SK-N-SH (cell line): ENCODE measurements at regions not wholly inside any gene's neighbourhood (a gene's known extent, or its start where the extent isn't known, plus 50 kb on each side); places are given as distances from the start of the nearest gene placed in this dataset.

ENCODE experiments used
- CTCF ChIA-PET: fragments of 300-600, 350-600 bp; formaldehyde crosslinking; extraction: SDS; loops from one replicate; lab custom pipeline; 2021; lab: Yijun Ruan, JAX
- POLR2A ChIA-PET: fragments of 350-600 bp; sonication (Branson Sonifier 250); formaldehyde crosslinking; extraction: SDS; loops from one replicate; lab custom pipeline; 2020; ENCODE audit warnings: antibody characterized with exemption, inconsistent platforms; lab: Yijun Ruan, JAX
- DNase-seq: peaks from one replicate; pipeline ENCODE4 v3.0.0; 2012
- H2AFZ ChIP-seq: fragments of 200-600 bp; sonication (generic); 2 replicates; pipeline ENCODE4 v1.8.1; 2016; ENCODE audit warnings: antibody characterized with exemption, mild to moderate bottlenecking, low read depth
- H3F3A ChIP-seq: fragments of 200-600 bp; sonication (generic); replicated peaks from 2 replicates; pipeline ENCODE3; 2016; ENCODE audit warnings: antibody characterized with exemption, mild to moderate bottlenecking; ENCODE audit not compliant: insufficient read depth
- H3K27ac ChIP-seq, 2 experiments: fragments of 200-500 bp in 1 of 2; fragments of 200-600 bp in 1 of 2; sonication (Bioruptor generic) in 1 of 2; sonication (generic), shearing (Covaris generic) in 1 of 2; 2 replicates each; pipeline versions ENCODE4 v1.5.1 to v1.6.1; 2014 to 2016; ENCODE audit warnings: low read depth in 2 of 2, inconsistent platforms in 1 of 2, low read length in 1 of 2, mild to moderate bottlenecking in 1 of 2, mixed read lengths in 1 of 2
- H3K27me3 ChIP-seq: fragments of 200-600 bp; sonication (generic), shearing (Covaris generic); 2 replicates; pipeline ENCODE4 v1.6.1; 2016; ENCODE audit warnings: mixed run types; ENCODE audit not compliant: insufficient read depth
- H3K36me3 ChIP-seq, 2 experiments: fragments of 200-500 bp in 1 of 2; fragments of 200-600 bp in 1 of 2; sonication (Bioruptor generic) in 1 of 2; sonication (generic) in 1 of 2; replicated peaks in 1 of 2; 2 replicates each; pipeline versions ENCODE3 to v1.5.1; 2014 to 2016; ENCODE audit warnings: low read length in 1 of 2, mild to moderate bottlenecking in 1 of 2; ENCODE audit not compliant: insufficient read depth in 2 of 2, control insufficient read depth in 1 of 2
- H3K4me1 ChIP-seq, 2 experiments: fragments of 200-500 bp in 1 of 2; fragments of 200-600 bp in 1 of 2; sonication (Bioruptor generic) in 1 of 2; sonication (generic), shearing (Covaris generic) in 1 of 2; 2 replicates each; pipeline versions ENCODE4 v1.5.1 to v1.6.1; 2014 to 2016; ENCODE audit warnings: low read depth in 1 of 2, low read length in 1 of 2, mixed run types in 1 of 2; ENCODE audit not compliant: insufficient read depth in 2 of 2, control insufficient read depth in 1 of 2
- H3K4me2 ChIP-seq: fragments of 200-600 bp; sonication (generic), shearing (Covaris generic); 2 replicates; pipeline ENCODE4 v1.6.1; 2017; ENCODE audit warnings: mixed run types
- H3K4me3 ChIP-seq, 2 experiments: fragments of 200-500 bp in 1 of 2; fragments of 200-600 bp in 1 of 2; sonication (Bioruptor generic) in 1 of 2; sonication (generic), shearing (Covaris generic) in 1 of 2; 2 replicates each; pipeline versions ENCODE4 v1.5.1 to v1.8.1; 2014 to 2016; ENCODE audit warnings: low read depth in 2 of 2, inconsistent platforms in 1 of 2, low read length in 1 of 2, mild to moderate bottlenecking in 1 of 2, mixed read lengths in 1 of 2, moderate library complexity in 1 of 2
- H3K79me2 ChIP-seq: fragments of 200-600 bp; sonication (generic); 2 replicates; pipeline ENCODE4 v1.8.1; 2017; ENCODE audit warnings: mild to moderate bottlenecking; ENCODE audit not compliant: insufficient read depth
- H3K9ac ChIP-seq: fragments of 200-600 bp; sonication (generic); 2 replicates; pipeline ENCODE4 v1.6.1; 2017; ENCODE audit warnings: mixed run types
- H3K9me2 ChIP-seq: fragments of 200-600 bp; sonication (generic); 2 replicates; pipeline ENCODE4 v1.6.1; 2017; ENCODE audit warnings: mixed run types
- H3K9me3 ChIP-seq: fragments of 200-600 bp; sonication (generic); 2 replicates; pipeline ENCODE4 v1.6.1; 2017; ENCODE audit warnings: mixed run types, mild to moderate bottlenecking, moderate library complexity
- H4K20me1 ChIP-seq: fragments of 200-600 bp; sonication (generic); 2 replicates; pipeline ENCODE4 v1.6.1; 2017; ENCODE audit warnings: mild to moderate bottlenecking, mixed run types; ENCODE audit not compliant: insufficient read depth
- CHD2 ChIP-seq: fragments of 150-350 bp; IDR thresholded peaks from 2 replicates; pipeline ENCODE4 v1.6.1; 2018; ENCODE audit warnings: low read length; ENCODE audit not compliant: partially characterized antibody
- ELF1 ChIP-seq: IDR thresholded peaks from 2 replicates; pipeline ENCODE4 v1.4.0; 2012
- EZH2phosphoT487 ChIP-seq: fragments of 200-600 bp; sonication (generic); IDR thresholded peaks from 2 replicates; pipeline ENCODE4 v1.6.1; 2017; ENCODE audit warnings: low read depth, mixed run types, mild to moderate bottlenecking, antibody characterized with exemption, moderate library complexity, borderline replicate concordance
- FOXM1 ChIP-seq: IDR thresholded peaks from 2 replicates; pipeline ENCODE4 v1.4.0; 2012; ENCODE audit warnings: low read depth, mild to moderate bottlenecking
- GABPA ChIP-seq: IDR thresholded peaks from 2 replicates; pipeline ENCODE4 v1.4.0; 2012; ENCODE audit warnings: low read depth, mild to moderate bottlenecking
- MXI1 ChIP-seq: IDR thresholded peaks from 2 replicates; pipeline ENCODE4 v1.6.1; 2012; ENCODE audit warnings: mild to moderate bottlenecking, low read depth, low read length, improper control_type of control experiment
- NRF1 ChIP-seq: IDR thresholded peaks from 2 replicates; pipeline ENCODE4 v1.6.1; 2012; ENCODE audit warnings: low read depth, mild to moderate bottlenecking, low read length
- POLR2AphosphoS5 ChIP-seq: IDR thresholded peaks from 2 replicates; pipeline ENCODE4 v1.6.1; 2012; ENCODE audit warnings: low read depth, low read length
- RFX5 ChIP-seq: IDR thresholded peaks from 2 replicates; pipeline ENCODE4 v1.6.1; 2012; ENCODE audit warnings: mild to moderate bottlenecking, improper control_type of control experiment, low read length
- RXRA ChIP-seq: IDR thresholded peaks from 2 replicates; pipeline ENCODE4 v1.4.0; 2012; ENCODE audit warnings: low read depth, mild to moderate bottlenecking, borderline replicate concordance
- SMC3 ChIP-seq: IDR thresholded peaks from 2 replicates; pipeline ENCODE4 v1.6.1; 2012; ENCODE audit warnings: low read depth, low read length, improper control_type of control experiment
- TCF12 ChIP-seq: IDR thresholded peaks from 2 replicates; pipeline ENCODE4 v1.4.0; 2012
- TEAD4 ChIP-seq: IDR thresholded peaks from 2 replicates; pipeline ENCODE4 v1.4.0; 2012; ENCODE audit warnings: mild to moderate bottlenecking, borderline replicate concordance; ENCODE audit not compliant: insufficient read depth
- USF2 ChIP-seq: fragments of 150-350 bp; IDR thresholded peaks from 2 replicates; pipeline ENCODE4 v1.6.1; 2017; ENCODE audit warnings: antibody characterized with exemption, low read length, low read depth, borderline replicate concordance
- YY1 ChIP-seq: IDR thresholded peaks from 2 replicates; pipeline ENCODE4 v1.4.0; 2012; ENCODE audit warnings: low read depth, mild to moderate bottlenecking
- WGBS: methylation state at CpG from one replicate; pipeline ENCODE4 v1.1.6; 2017; ENCODE audit warnings: low lambda C conversion rate; 5-methylcytosine and 5-hydroxymethylcytosine counted together

DNA sequence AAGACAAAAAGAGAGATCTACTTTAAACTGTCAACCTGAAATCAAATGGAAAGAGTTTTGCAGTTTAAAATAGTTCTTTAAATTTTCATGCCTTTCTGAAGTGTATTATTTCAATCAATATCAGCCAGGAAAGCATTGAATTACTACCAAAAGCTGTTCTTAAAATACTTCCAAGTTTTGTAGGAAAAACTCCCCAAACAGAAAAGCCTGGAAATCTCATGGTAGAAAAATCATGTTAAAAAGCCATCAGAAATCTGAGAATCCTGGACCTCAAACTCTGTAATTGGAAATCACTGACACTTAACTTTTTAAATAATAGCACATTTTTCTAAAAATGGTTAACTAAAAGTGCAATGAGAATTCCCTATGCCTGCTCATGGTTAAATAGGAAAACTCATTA is 63.3 kb upstream of the CNTNAP4 start:
- Histone ChIP-seq H3K27me3 (no peaks in the 10 kb centered on the region), H3K36me3 (no peaks in the 10 kb centered on the region), H3K9ac (no peak overlapping the region), H3K4me2 (no peak overlapping the region), H3F3A (no peaks in the 10 kb centered on the region), H3K27ac (no peak overlapping the region), H3K4me1 (no peaks in the 10 kb centered on the region), H3K4me3 (no peak overlapping the region), H3K9me2 (no peaks in the 10 kb centered on the region), H2AFZ (no peak overlapping the region), H3K79me2 (no peaks in the 10 kb centered on the region), H4K20me1 (no peaks in the 10 kb centered on the region), H3K9me3 (no peaks in the 10 kb centered on the region)
- TF ChIP-seq YY1 (no peak), GABPA (no peak), TEAD4 (no peak), NRF1 (no peak), RXRA (no peak)
- POLR2A ChIA-PET: no interaction called here
- CTCF ChIA-PET: no interaction called here
- DNase-seq: no peak

DNA sequence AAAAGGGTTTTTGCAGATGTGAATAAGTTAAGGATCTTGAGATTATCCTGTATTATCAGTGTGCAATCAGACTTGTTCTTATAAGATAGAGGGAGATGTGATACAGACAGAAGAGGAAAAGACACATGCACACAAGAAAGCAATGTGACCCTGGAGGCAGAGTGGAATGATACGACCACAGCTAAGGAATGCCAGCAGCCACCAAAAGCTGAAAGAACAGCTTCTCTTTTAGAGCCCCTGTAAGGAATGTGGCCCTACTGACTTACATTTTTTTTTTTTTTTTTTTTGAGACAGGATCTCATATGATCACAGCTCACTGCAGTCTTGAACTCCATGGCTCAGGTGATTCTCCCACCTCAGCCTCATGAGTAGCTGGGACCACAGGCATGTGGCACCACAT is 62.3 kb upstream of the CNTNAP4 start:
- POLR2A ChIA-PET: no interaction called here
- H3K27ac ChIP-seq: no peak overlapping the region
- H3K9ac ChIP-seq: no peak overlapping the region
- no peak for DNase-seq
- H3K36me3 ChIP-seq: no peaks in the 10 kb centered on the region
- H3K4me3 ChIP-seq: no peak overlapping the region
- no peaks in the 10 kb centered on the region for H3K4me1 ChIP-seq
- H4K20me1 ChIP-seq: no peaks in the 10 kb centered on the region
- 19% methylated on average over 1 of the region's 1 CpG for WGBS
- H3K4me2 ChIP-seq: no peak overlapping the region
- 0 out of 2 replicates have a peak, but pooled peaks cover 3% of the 10 kb centered on the region for H3K9me3 ChIP-seq
- TF ChIP-seq CHD2: no peak
- TF ChIP-seq EZH2phosphoT487: no peak
- TF ChIP-seq TCF12: no peak
- TF ChIP-seq ELF1: no peak
- TF ChIP-seq RFX5: no peak
- no peak for TF ChIP-seq FOXM1
- no peak for TF ChIP-seq SMC3
- TF ChIP-seq YY1: no peak
- no peak for TF ChIP-seq POLR2AphosphoS5
- TF ChIP-seq MXI1: no peak
- no peak for TF ChIP-seq USF2
- no peaks in the 10 kb centered on the region for H3F3A ChIP-seq
- CTCF ChIA-PET: interaction anchor here (0.5 kb wide), 1 partner anchor 293 kb away, joined by 3 read pairs; no protein-coding TSS in a partner anchor
- no peak overlapping the region for H2AFZ ChIP-seq
- H3K79me2 ChIP-seq: no peaks in the 10 kb centered on the region
- H3K9me2 ChIP-seq: no peaks in the 10 kb centered on the region
- H3K27me3 ChIP-seq: no peaks in the 10 kb centered on the region
